ENCODE measurements at regions not wholly inside any gene's neighbourhood (a gene's known extent, or its start where the extent isn't known, plus 50 kb on each side); places are given as distances from the start of the nearest gene placed in this dataset.

DNA sequence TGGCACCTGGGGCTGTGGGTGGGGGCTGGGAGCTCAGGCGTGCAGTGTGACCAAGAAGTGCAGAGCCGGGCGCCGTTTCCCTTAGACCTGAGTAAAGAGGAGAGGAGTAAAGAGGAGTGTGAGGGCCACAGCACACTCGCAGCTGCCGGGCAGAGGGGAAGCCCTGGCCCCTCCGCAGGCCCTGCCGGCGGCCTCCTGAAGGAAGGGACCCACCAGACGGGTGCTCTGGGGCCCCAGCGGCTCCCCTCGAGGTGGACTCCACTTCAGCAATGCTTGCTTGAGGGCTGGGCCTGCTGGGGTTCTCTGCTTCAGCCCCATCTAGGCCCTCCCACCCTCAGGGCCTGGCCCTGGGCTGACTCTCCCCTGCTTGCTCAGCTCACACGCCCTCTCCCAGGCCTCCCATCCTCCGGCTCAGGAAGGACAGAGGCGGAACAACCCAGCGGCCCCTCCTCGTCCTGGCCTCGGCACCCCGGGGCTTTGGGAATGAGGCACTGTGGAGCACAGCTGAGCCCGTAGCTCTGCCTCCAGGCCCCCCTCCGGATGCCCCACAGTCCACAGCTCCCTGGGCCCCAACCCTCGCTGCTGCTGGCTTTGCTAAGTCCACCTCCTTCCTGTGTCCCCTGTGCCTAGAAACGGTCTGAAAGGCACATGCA lies 1198.7 kb downstream of the BRD1 start:
- intact Hi-C loops (cut with micrococcal nuclease), result no loop called here
- no peak overlapping the region for H3K4me3 ChIP-seq (ENCODE audit: control extremely low read depth in 1 of 5, extremely low read depth in 1 of 5, insufficient read depth in 1 of 5, low read depth in 2 of 5, low read length in 4 of 5)
- ChIA-PET POLR2A (no interaction called here), CTCF (no interaction called here)
- H3K4me2 ChIP-seq (replicated peaks; ENCODE audit: low read depth, low read length, poor library complexity, severe bottlenecking), result no peak overlapping the region
- no peaks in the 10 kb centered on the region for H3K27me3 ChIP-seq (replicated peaks in 1 of 4; ENCODE audit: control extremely low read depth in 1 of 4, control insufficient read depth in 3 of 4, insufficient read depth in 4 of 4, low read length in 3 of 4)
- H3K4me1 ChIP-seq (ENCODE audit: control insufficient read depth in 2 of 2, insufficient read depth in 2 of 2, low read length in 2 of 2), result no peaks in the 10 kb centered on the region
- no peak overlapping the region for H3K27ac ChIP-seq (ENCODE audit: low read length in 2 of 2)
- H2AFZ ChIP-seq (ENCODE audit: insufficient read depth, low read depth, low read length, poor library complexity, severe bottlenecking), result no peak overlapping the region
- H4K20me1 ChIP-seq (ENCODE audit: control insufficient read depth, insufficient read depth, low read length, poor library complexity, severe bottlenecking), result no peaks in the 10 kb centered on the region
- no peak overlapping the region for H3K4me3 Mint-ChIP-seq
- WGBS (ENCODE audit: insufficient coverage), result 91% methylated on average over 23 of the region's 23 CpGs
- H3K36me3 ChIP-seq (replicated peaks in 1 of 2; ENCODE audit: control extremely low read depth in 1 of 2, control insufficient read depth in 1 of 2, extremely low read depth in 1 of 2, insufficient read depth in 2 of 2, low read length in 1 of 2), result no peaks in the 10 kb centered on the region
- ATAC-seq (ENCODE audit: low read depth) (no peak), DNase-seq (no peak)
- H3K27me3 Mint-ChIP-seq, result no peaks in the 10 kb centered on the region
- H3K79me2 ChIP-seq (ENCODE audit: control insufficient read depth, insufficient read depth, low read length), result no peaks in the 10 kb centered on the region
- H3K9ac ChIP-seq (ENCODE audit: low read length), result no peak overlapping the region
- H3K27ac Mint-ChIP-seq, result no peak overlapping the region
- TF ChIP-seq EZH2 (IDR thresholded peaks at IDR 0.05; ENCODE audit: borderline replicate concordance, insufficient read depth, low read depth, low read length, poor library complexity, severe bottlenecking) (no peak), CTCF (IDR thresholded peaks at IDR 0.05) (no peak)
- peaks cover 0 to 6% (median 0%) of the 10 kb centered on the region in 3 donors for H3K9me3 ChIP-seq (ENCODE audit: control extremely low read depth in 1 of 3, control insufficient read depth in 2 of 3, insufficient read depth in 1 of 3, low read length in 2 of 3)
- no peaks in the 10 kb centered on the region for H3K9me3 Mint-ChIP-seq (ENCODE audit: insufficient read depth)
- no peaks in the 10 kb centered on the region for H3K4me1 Mint-ChIP-seq

GRCh38 chr22:48627966-48628365 lies 1199.7 kb downstream of the BRD1 start:
- Histone ChIP-seq H3K9ac (ENCODE audit: low read length) (no peak overlapping the region), H3K4me2 (replicated peaks; ENCODE audit: low read depth, low read length, poor library complexity, severe bottlenecking) (no peak overlapping the region), H2AFZ (ENCODE audit: insufficient read depth, low read depth, low read length, poor library complexity, severe bottlenecking) (no peak overlapping the region), H3K4me3 (ENCODE audit: control extremely low read depth in 1 of 5, extremely low read depth in 1 of 5, insufficient read depth in 1 of 5, low read depth in 2 of 5, low read length in 4 of 5) (no peak overlapping the region), H3K27ac (ENCODE audit: low read length in 2 of 2) (no peak overlapping the region), H3K27me3 (replicated peaks in 1 of 4; ENCODE audit: control extremely low read depth in 1 of 4, control insufficient read depth in 3 of 4, insufficient read depth in 4 of 4, low read length in 3 of 4) (no peaks in the 10 kb centered on the region), H4K20me1 (ENCODE audit: control insufficient read depth, insufficient read depth, low read length, poor library complexity, severe bottlenecking) (no peaks in the 10 kb centered on the region), H3K79me2 (ENCODE audit: control insufficient read depth, insufficient read depth, low read length) (no peaks in the 10 kb centered on the region), H3K4me1 (ENCODE audit: control insufficient read depth in 2 of 2, insufficient read depth in 2 of 2, low read length in 2 of 2) (no peaks in the 10 kb centered on the region), H3K9me3 (ENCODE audit: control extremely low read depth in 1 of 3, control insufficient read depth in 2 of 3, insufficient read depth in 1 of 3, low read length in 2 of 3) (peaks cover 0 to 10% (median 0%) of the 10 kb centered on the region in 3 donors), H3K36me3 (replicated peaks in 1 of 2; ENCODE audit: control extremely low read depth in 1 of 2, control insufficient read depth in 1 of 2, extremely low read depth in 1 of 2, insufficient read depth in 2 of 2, low read length in 1 of 2) (no peaks in the 10 kb centered on the region)
- no peak for ATAC-seq (ENCODE audit: low read depth)
- intact Hi-C loops (cut with micrococcal nuclease), result no loop called here
- H3K27ac Mint-ChIP-seq, result no peak overlapping the region
- H3K9me3 Mint-ChIP-seq (ENCODE audit: insufficient read depth), result no peaks in the 10 kb centered on the region
- 90% methylated on average over 11 of the region's 12 CpGs for WGBS (ENCODE audit: insufficient coverage)
- ChIA-PET POLR2A (no interaction called here), CTCF (no interaction called here)
- no peaks in the 10 kb centered on the region for H3K27me3 Mint-ChIP-seq
- TF ChIP-seq CTCF (IDR thresholded peaks at IDR 0.05) (no peak), EZH2 (IDR thresholded peaks at IDR 0.05; ENCODE audit: borderline replicate concordance, insufficient read depth, low read depth, low read length, poor library complexity, severe bottlenecking) (no peak)
- no peak for DNase-seq
- H3K4me3 Mint-ChIP-seq, result no peak overlapping the region
- no peaks in the 10 kb centered on the region for H3K4me1 Mint-ChIP-seq
